ENCODE measurements at regions not wholly inside any gene's neighbourhood (a gene's known extent, or its start where the extent isn't known, plus 50 kb on each side); places are given as distances from the start of the nearest gene placed in this dataset.

DNA sequence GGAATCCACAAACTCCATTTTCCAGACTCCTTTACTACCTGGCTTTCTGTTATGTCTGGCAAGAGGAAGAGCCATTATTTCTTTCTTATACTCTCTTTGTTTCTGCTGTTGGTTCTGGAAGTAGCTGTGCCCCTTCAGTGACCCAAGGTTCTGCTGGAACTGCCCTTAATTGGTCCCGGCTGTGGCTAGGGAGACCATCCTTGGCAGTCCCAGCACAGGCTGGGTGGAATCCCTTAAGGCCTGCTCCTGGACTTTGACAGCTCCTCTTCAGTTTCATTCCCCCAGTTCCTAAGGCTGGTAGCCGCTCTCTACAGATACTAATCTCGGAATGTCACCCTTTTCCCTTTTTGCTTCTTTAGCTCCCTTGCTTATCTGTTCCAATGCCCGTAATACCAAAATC is 81.9 kb upstream of the GLIS3 start:
- TF ChIP-seq, protein P1, sequence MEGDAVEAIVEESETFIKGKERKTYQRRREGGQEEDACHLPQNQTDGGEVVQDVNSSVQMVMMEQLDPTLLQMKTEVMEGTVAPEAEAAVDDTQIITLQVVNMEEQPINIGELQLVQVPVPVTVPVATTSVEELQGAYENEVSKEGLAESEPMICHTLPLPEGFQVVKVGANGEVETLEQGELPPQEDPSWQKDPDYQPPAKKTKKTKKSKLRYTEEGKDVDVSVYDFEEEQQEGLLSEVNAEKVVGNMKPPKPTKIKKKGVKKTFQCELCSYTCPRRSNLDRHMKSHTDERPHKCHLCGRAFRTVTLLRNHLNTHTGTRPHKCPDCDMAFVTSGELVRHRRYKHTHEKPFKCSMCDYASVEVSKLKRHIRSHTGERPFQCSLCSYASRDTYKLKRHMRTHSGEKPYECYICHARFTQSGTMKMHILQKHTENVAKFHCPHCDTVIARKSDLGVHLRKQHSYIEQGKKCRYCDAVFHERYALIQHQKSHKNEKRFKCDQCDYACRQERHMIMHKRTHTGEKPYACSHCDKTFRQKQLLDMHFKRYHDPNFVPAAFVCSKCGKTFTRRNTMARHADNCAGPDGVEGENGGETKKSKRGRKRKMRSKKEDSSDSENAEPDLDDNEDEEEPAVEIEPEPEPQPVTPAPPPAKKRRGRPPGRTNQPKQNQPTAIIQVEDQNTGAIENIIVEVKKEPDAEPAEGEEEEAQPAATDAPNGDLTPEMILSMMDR (IDR thresholded peaks at IDR 0.05), result no peak
- H3K36me3 ChIP-seq (replicated peaks in 1 of 2; ENCODE audit: control insufficient read depth in 1 of 2, insufficient read depth in 2 of 2, low read length in 2 of 2), result no peaks in the 10 kb centered on the region
- H3K4me1 ChIP-seq (ENCODE audit: control insufficient read depth in 1 of 2, insufficient read depth in 2 of 2, low read length in 2 of 2), result no peaks in the 10 kb centered on the region
- no peak overlapping the region for H3K27ac Mint-ChIP-seq
- WGBS (ENCODE audit: insufficient coverage), result 85% methylated on average over 2 of the region's 4 CpGs
- H3K9ac ChIP-seq (ENCODE audit: insufficient read depth, low read length, poor library complexity, severe bottlenecking), result no peak overlapping the region
- H3K4me3 Mint-ChIP-seq, result no peak overlapping the region
- no peak overlapping the region for H3K27ac ChIP-seq (ENCODE audit: low read depth in 1 of 2, low read length in 2 of 2)
- intact Hi-C loops (cut with micrococcal nuclease), result no loop called here
- H2AFZ ChIP-seq (ENCODE audit: insufficient read depth, low read depth, low read length, poor library complexity, severe bottlenecking), result no peak overlapping the region
- H3K27me3 Mint-ChIP-seq (ENCODE audit: low read depth in 3 of 3), result peaks cover 2 to 9% (median 3%) of the 10 kb centered on the region in 3 donors
- H3K4me3 ChIP-seq (replicated peaks in 1 of 3; ENCODE audit: low read depth in 2 of 3, low read length in 3 of 3), result no peak overlapping the region
- H3K79me2 ChIP-seq (ENCODE audit: insufficient read depth, low read length), result no peaks in the 10 kb centered on the region
- H3K27me3 ChIP-seq (ENCODE audit: control insufficient read depth in 2 of 2, insufficient read depth in 2 of 2, low read length in 2 of 2), result no peaks in the 10 kb centered on the region
- H4K20me1 ChIP-seq (ENCODE audit: insufficient read depth, low read length), result no peaks in the 10 kb centered on the region
- no peaks in the 10 kb centered on the region for H3K9me3 Mint-ChIP-seq
- H3K4me2 ChIP-seq (replicated peaks; ENCODE audit: extremely low read depth, low read length, poor library complexity, severe bottlenecking), result no peak overlapping the region
- H3K36me3 Mint-ChIP-seq, result no peaks in the 10 kb centered on the region
- no peak for DNase-seq
- no peaks in the 10 kb centered on the region for H3K4me1 Mint-ChIP-seq
- H3K9me3 ChIP-seq (replicated peaks in 1 of 2; ENCODE audit: control insufficient read depth in 1 of 2, insufficient read depth in 1 of 2, low read length in 2 of 2), result no peaks in the 10 kb centered on the region

DNA sequence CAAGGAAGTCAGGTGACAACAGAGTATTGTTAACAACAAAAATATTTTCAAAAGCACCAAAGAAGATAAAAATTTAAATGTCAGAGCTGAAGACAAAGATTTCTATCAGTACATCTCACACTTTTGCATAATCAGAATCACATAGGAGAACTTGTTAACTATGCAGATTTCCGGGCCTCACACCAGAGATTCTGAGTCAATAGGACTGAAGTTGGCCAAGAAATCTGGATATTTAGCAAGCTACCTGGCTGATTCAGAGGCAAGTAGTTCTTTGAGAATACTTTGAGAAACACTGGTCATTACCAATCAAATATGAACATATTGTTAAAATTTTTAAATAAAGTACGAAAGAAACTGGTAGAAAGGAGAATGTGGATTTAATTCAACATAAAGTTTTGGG is 80.5 kb upstream of the GLIS3 start:
- H4K20me1 ChIP-seq (ENCODE audit: insufficient read depth, low read length), result no peaks in the 10 kb centered on the region
- intact Hi-C loops (cut with micrococcal nuclease), result no loop called here
- 88% methylated on average over 1 of the region's 2 CpGs for WGBS (ENCODE audit: insufficient coverage)
- H3K36me3 Mint-ChIP-seq, result no peaks in the 10 kb centered on the region
- no peaks in the 10 kb centered on the region for H3K27me3 ChIP-seq (ENCODE audit: control insufficient read depth in 2 of 2, insufficient read depth in 2 of 2, low read length in 2 of 2)
- H3K4me3 Mint-ChIP-seq, result no peak overlapping the region
- no peak overlapping the region for H3K4me2 ChIP-seq (replicated peaks; ENCODE audit: extremely low read depth, low read length, poor library complexity, severe bottlenecking)
- H3K4me1 Mint-ChIP-seq, result no peaks in the 10 kb centered on the region
- DNase-seq, result no peak
- H3K9me3 Mint-ChIP-seq, result no peaks in the 10 kb centered on the region
- H3K27me3 Mint-ChIP-seq (ENCODE audit: low read depth in 3 of 3), result peaks cover 0 to 8% (median 1%) of the 10 kb centered on the region in 3 donors
- no peak overlapping the region for H3K9ac ChIP-seq (ENCODE audit: insufficient read depth, low read length, poor library complexity, severe bottlenecking)
- no peak overlapping the region for H3K27ac Mint-ChIP-seq
- H3K4me1 ChIP-seq (ENCODE audit: control insufficient read depth in 1 of 2, insufficient read depth in 2 of 2, low read length in 2 of 2), result no peaks in the 10 kb centered on the region
- TF ChIP-seq, protein P1 (IDR thresholded peaks at IDR 0.05), result no peak
- H2AFZ ChIP-seq (ENCODE audit: insufficient read depth, low read depth, low read length, poor library complexity, severe bottlenecking), result no peak overlapping the region
- H3K27ac ChIP-seq (ENCODE audit: low read depth in 1 of 2, low read length in 2 of 2), result no peak overlapping the region
- no peaks in the 10 kb centered on the region for H3K9me3 ChIP-seq (replicated peaks in 1 of 2; ENCODE audit: control insufficient read depth in 1 of 2, insufficient read depth in 1 of 2, low read length in 2 of 2)
- no peaks in the 10 kb centered on the region for H3K79me2 ChIP-seq (ENCODE audit: insufficient read depth, low read length)
- no peaks in the 10 kb centered on the region for H3K36me3 ChIP-seq (replicated peaks in 1 of 2; ENCODE audit: control insufficient read depth in 1 of 2, insufficient read depth in 2 of 2, low read length in 2 of 2)
- H3K4me3 ChIP-seq (replicated peaks in 1 of 3; ENCODE audit: low read depth in 2 of 3, low read length in 3 of 3), result no peak overlapping the region

Measured in CD14-positive monocyte (primary cell).